HCT116 (cell line): ENCODE measurements at regions not wholly inside any gene's neighbourhood (a gene's known extent, or its start where the extent isn't known, plus 50 kb on each side); places are given as distances from the start of the nearest gene placed in this dataset.

Source experiments
- ATAC-seq: fragments of 200-7000 bp; cut with Tn5 transposase; 2 replicates; pipeline ENCODE4 v1.9.1; 2020; ENCODE audit warnings: mild to moderate bottlenecking, moderate library complexity
- BruUV-seq: library from RNA; stranded (reverse); fragments of 400-500 nt; replicated peaks from 2 replicates; lab custom pipeline; 2021; lab: Mats Ljungman, UMichigan
- CTCF ChIA-PET: fragments of 300-600 bp; sonication (Branson Sonifier 250); formaldehyde crosslinking; loops from one replicate; lab custom pipeline; 2021; ENCODE audit warnings: antibody characterized with exemption; lab: Charles Lee
- POLR2A ChIA-PET: fragments of 300-600, 350-600 bp; sonication (Branson Sonifier 250); formaldehyde crosslinking; loops from one replicate; lab custom pipeline; 2021; ENCODE audit warnings: antibody characterized with exemption; lab: Charles Lee
- RAD21 ChIA-PET, 2 experiments: fragments of 300-600 bp; sonication (Branson Sonifier 250); formaldehyde crosslinking; loops; one replicate each; lab custom pipeline; 2023; ENCODE audit warnings: low total read pairs in 2 of 2; ENCODE audit not compliant: uncharacterized antibody in 2 of 2, unreplicated experiment in 2 of 2, low non-redundant PET in 1 of 2; lab: Charles Lee
- DNase-seq: peaks from one replicate; pipeline ENCODE4 v3.0.0-alpha.2; 2010; ENCODE audit warnings: low read depth, low spot score
- H2AFZ ChIP-seq: fragments of 200-600 bp; shearing (Covaris generic), sonication (generic); 2 replicates; pipeline ENCODE4 v1.6.1; 2017; ENCODE audit warnings: low read depth, mixed run types, mixed read lengths, antibody characterized with exemption, low read length; ENCODE audit not compliant: poor library complexity, severe bottlenecking
- H3K27ac ChIP-seq: 2 replicates; pipeline ENCODE4 v1.5.1; 2012; ENCODE audit warnings: low read depth, low read length
- H3K27me3 ChIP-seq: fragments of 200-600 bp; sonication (generic); 2 replicates; pipeline ENCODE4 v1.6.1; 2016; ENCODE audit warnings: mixed run types, low read length, mixed read lengths; ENCODE audit not compliant: insufficient read depth
- H3K36me3 ChIP-seq, 2 experiments: fragments of 200-500 bp in 1 of 2; fragments of 200-600 bp in 1 of 2; sonication (Bioruptor generic) in 1 of 2; sonication (generic) in 1 of 2; 2 replicates each; pipeline versions ENCODE4 v1.5.1 to v1.6.1; 2014 to 2016; ENCODE audit warnings: low read length in 2 of 2, inconsistent platforms in 1 of 2, mixed read lengths in 1 of 2, mixed run types in 1 of 2; ENCODE audit not compliant: insufficient read depth in 2 of 2, control insufficient read depth in 1 of 2
- H3K4me1 ChIP-seq, 2 experiments: fragments of 200-600 bp in 1 of 2; sonication (generic) in 1 of 2; 2 replicates each; pipeline versions ENCODE4 v1.5.1 to v1.6.1; 2012 to 2017; ENCODE audit warnings: low read length in 2 of 2, inconsistent platforms in 1 of 2, mild to moderate bottlenecking in 1 of 2, mixed read lengths in 1 of 2, mixed run types in 1 of 2, moderate library complexity in 1 of 2; ENCODE audit not compliant: insufficient read depth in 2 of 2, control insufficient read depth in 1 of 2
- H3K4me2 ChIP-seq: fragments of 200-600 bp; sonication (generic); 2 replicates; pipeline ENCODE4 v1.6.1; 2017; ENCODE audit warnings: mixed run types, low read length, mixed read lengths
- H3K4me3 ChIP-seq, 2 experiments: fragments of 200-600 bp in 1 of 2; sonication (generic) in 1 of 2; replicated peaks in 1 of 2; 2 replicates each; pipeline ENCODE4 v1.5.1; 2011 to 2016; ENCODE audit warnings: low read length in 2 of 2, control low read depth in 1 of 2, low read depth in 1 of 2, mild to moderate bottlenecking in 1 of 2, mixed read lengths in 1 of 2, mixed run types in 1 of 2
- H3K79me2 ChIP-seq: fragments of 200-600 bp; sonication (generic); 2 replicates; pipeline ENCODE4 v1.6.1; 2017; ENCODE audit warnings: mild to moderate bottlenecking, mixed run types, low read length, moderate library complexity, mixed read lengths; ENCODE audit not compliant: insufficient read depth
- H3K9ac ChIP-seq: fragments of 200-600 bp; sonication (generic); 2 replicates; pipeline ENCODE4 v1.6.1; 2016; ENCODE audit warnings: low read length, mixed read lengths
- H3K9me2 ChIP-seq: fragments of 200-600 bp; sonication (generic), shearing (Covaris generic); 2 replicates; pipeline ENCODE4 v1.6.1; 2017; ENCODE audit warnings: mixed run types, mild to moderate bottlenecking, moderate library complexity; ENCODE audit not compliant: insufficient read depth
- H3K9me3 ChIP-seq, 2 experiments: fragments of 200-500 bp in 1 of 2; fragments of 200-600 bp in 1 of 2; sonication (Bioruptor generic) in 1 of 2; sonication (generic) in 1 of 2; 2 replicates each; pipeline ENCODE4 v1.6.1; 2014 to 2017; ENCODE audit warnings: low read length in 2 of 2, mixed read lengths in 2 of 2, inconsistent platforms in 1 of 2, low read depth in 1 of 2, mild to moderate bottlenecking in 1 of 2, mixed run types in 1 of 2, moderate library complexity in 1 of 2; ENCODE audit not compliant: control insufficient read depth in 1 of 2, insufficient read depth in 1 of 2
- H4K20me1 ChIP-seq: fragments of 200-600 bp; sonication (generic), shearing (Covaris generic); 2 replicates; pipeline ENCODE4 v1.6.1; 2017; ENCODE audit warnings: mixed run types, mild to moderate bottlenecking, moderate library complexity; ENCODE audit not compliant: insufficient read depth
- CEBPB ChIP-seq: IDR thresholded peaks from 2 replicates; pipeline ENCODE4 v1.6.1; 2012; ENCODE audit warnings: low read depth
- EGR1 ChIP-seq: IDR thresholded peaks from 2 replicates; pipeline ENCODE4 v1.6.1; 2012; ENCODE audit warnings: low read depth
- ELF1 ChIP-seq: IDR thresholded peaks from 2 replicates; pipeline ENCODE4 v1.6.1; 2012; ENCODE audit warnings: low read depth, borderline replicate concordance
- EZH2phosphoT487 ChIP-seq: fragments of 200-600 bp; IDR thresholded peaks from 2 replicates; pipeline ENCODE4 v1.6.1; 2018; ENCODE audit warnings: antibody characterized with exemption, borderline replicate concordance
- FOSL1 ChIP-seq: IDR thresholded peaks from 2 replicates; pipeline ENCODE4 v1.6.1; 2012; ENCODE audit warnings: low read depth
- JUND ChIP-seq: IDR thresholded peaks from 2 replicates; pipeline ENCODE4 v1.6.1; 2012
- POLR2A ChIP-seq: IDR thresholded peaks from 2 replicates; pipeline ENCODE4 v1.7.0; 2011; ENCODE audit warnings: borderline replicate concordance; ENCODE audit not compliant: insufficient read depth, insufficient read length; ENCODE audit errors: extremely low read depth
- POLR2AphosphoS5 ChIP-seq: IDR thresholded peaks from 2 replicates; pipeline ENCODE4 v1.6.1; 2011; ENCODE audit warnings: mild to moderate bottlenecking, low read depth, low read length, moderate library complexity
- RAD21 ChIP-seq: IDR thresholded peaks from 2 replicates; pipeline ENCODE4 v1.6.1; 2012; ENCODE audit warnings: low read depth, mild to moderate bottlenecking
- SP1 ChIP-seq: IDR thresholded peaks from 2 replicates; pipeline ENCODE4 v1.6.1; 2012; ENCODE audit warnings: low read depth
- SRF ChIP-seq: IDR thresholded peaks from 2 replicates; pipeline ENCODE4 v1.6.1; 2012; ENCODE audit warnings: low read depth
- TCF7L2 ChIP-seq: IDR thresholded peaks from 2 replicates; pipeline ENCODE4 v1.7.0; 2011; ENCODE audit warnings: borderline replicate concordance, inconsistent platforms; ENCODE audit not compliant: insufficient read depth, insufficient read length; ENCODE audit errors: extremely low read depth
- YY1 ChIP-seq: IDR thresholded peaks from 2 replicates; pipeline ENCODE4 v1.6.1; 2011; ENCODE audit warnings: low read length, low read depth, moderate library complexity, mild to moderate bottlenecking; ENCODE audit not compliant: insufficient replicate concordance; ENCODE audit errors: extremely low read depth
- ZNF274 ChIP-seq: fragments of 200-500 bp; sonication (Bioruptor generic); IDR thresholded peaks from 2 replicates; pipeline ENCODE4 v1.6.1; 2014; ENCODE audit warnings: mild to moderate bottlenecking, low read depth, low read length, inconsistent platforms
- intact Hi-C: fragments of 100-400 bp; cut with micrococcal nuclease; formaldehyde crosslinking; loops from 2 replicates; pipeline ENCODE4 v1.10.0; 2022
- TF ChIP-seq, protein P1 (sequence below): IDR thresholded peaks from 2 replicates; pipeline ENCODE4 v1.6.1; 2012
- TF ChIP-seq, protein P2 (sequence below): IDR thresholded peaks from 2 replicates; pipeline ENCODE4 v1.6.1; 2012; ENCODE audit warnings: low read depth
- TF ChIP-seq, protein P3 (sequence below): IDR thresholded peaks from 2 replicates; pipeline ENCODE4 v1.6.1; 2011; ENCODE audit warnings: mild to moderate bottlenecking, low read length, moderate library complexity; ENCODE audit not compliant: insufficient replicate concordance; ENCODE audit errors: extremely low read depth
- TF ChIP-seq, protein P4 (sequence below): IDR thresholded peaks from 2 replicates; pipeline ENCODE4 v1.6.1; 2012
- TF ChIP-seq, protein P5 (sequence below), 3 experiments: fragments of 200-600 bp in 1 of 3; sonication (generic) in 1 of 3; IDR thresholded peaks in 2 of 3; conservative IDR thresholded peaks in 1 of 3; 2 replicates each; pipeline ENCODE4 v1.5.1; 2012 to 2017; ENCODE audit warnings: low read depth in 2 of 3, low read length in 2 of 3, antibody characterized with exemption in 1 of 3, borderline replicate concordance in 1 of 3, control low read depth in 1 of 3, mild to moderate bottlenecking in 1 of 3, mixed read lengths in 1 of 3, mixed run types in 1 of 3, moderate library complexity in 1 of 3; ENCODE audit not compliant: insufficient read depth in 1 of 3

DNA sequence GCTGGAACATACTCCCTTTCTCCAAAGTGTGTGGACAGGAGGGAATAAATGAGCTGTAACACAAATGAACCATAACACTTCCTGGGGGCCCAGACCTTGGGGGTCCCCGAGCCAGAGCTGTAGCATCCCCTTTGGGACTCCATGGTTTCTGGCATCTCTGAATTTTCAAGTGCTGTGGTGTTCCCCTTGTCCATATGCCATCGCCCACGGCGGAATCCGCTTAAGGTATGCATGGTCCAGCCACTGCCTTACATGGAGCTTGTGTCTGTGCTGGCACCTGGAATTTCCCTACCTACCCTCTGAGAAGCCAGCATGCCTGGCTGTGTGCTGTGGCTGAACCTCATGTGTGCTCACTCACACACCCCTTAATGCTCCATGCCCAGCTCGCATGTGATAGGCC, 943.6 kb downstream of the SLITRK1 start:
- DNase-seq, result no peak
- Histone ChIP-seq H3K4me1 (no peaks in the 10 kb centered on the region), H3K27ac (no peak overlapping the region), H3K4me2 (no peak overlapping the region), H3K27me3 (no peaks in the 10 kb centered on the region), H3K79me2 (no peaks in the 10 kb centered on the region), H2AFZ (no peak overlapping the region), H3K9me2 (no peaks in the 10 kb centered on the region), H3K36me3 (no peaks in the 10 kb centered on the region), H3K9ac (no peak overlapping the region), H3K4me3 (no peak overlapping the region), H4K20me1 (no peaks in the 10 kb centered on the region), H3K9me3 (no peaks in the 10 kb centered on the region)
- ATAC-seq, result no peak
- TF ChIP-seq, protein P1, sequence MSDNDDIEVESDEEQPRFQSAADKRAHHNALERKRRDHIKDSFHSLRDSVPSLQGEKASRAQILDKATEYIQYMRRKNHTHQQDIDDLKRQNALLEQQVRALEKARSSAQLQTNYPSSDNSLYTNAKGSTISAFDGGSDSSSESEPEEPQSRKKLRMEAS, result no peak
- TF ChIP-seq SP1 (no peak), CEBPB (no peak), YY1 (no peak), RAD21 (no peak), EZH2phosphoT487 (no peak), JUND (no peak), POLR2A (no peak), ZNF274 (no peak), ELF1 (no peak), EGR1 (no peak), SRF (no peak), POLR2AphosphoS5 (no peak), TCF7L2 (no peak), FOSL1 (no peak)
- TF ChIP-seq, protein P2, sequence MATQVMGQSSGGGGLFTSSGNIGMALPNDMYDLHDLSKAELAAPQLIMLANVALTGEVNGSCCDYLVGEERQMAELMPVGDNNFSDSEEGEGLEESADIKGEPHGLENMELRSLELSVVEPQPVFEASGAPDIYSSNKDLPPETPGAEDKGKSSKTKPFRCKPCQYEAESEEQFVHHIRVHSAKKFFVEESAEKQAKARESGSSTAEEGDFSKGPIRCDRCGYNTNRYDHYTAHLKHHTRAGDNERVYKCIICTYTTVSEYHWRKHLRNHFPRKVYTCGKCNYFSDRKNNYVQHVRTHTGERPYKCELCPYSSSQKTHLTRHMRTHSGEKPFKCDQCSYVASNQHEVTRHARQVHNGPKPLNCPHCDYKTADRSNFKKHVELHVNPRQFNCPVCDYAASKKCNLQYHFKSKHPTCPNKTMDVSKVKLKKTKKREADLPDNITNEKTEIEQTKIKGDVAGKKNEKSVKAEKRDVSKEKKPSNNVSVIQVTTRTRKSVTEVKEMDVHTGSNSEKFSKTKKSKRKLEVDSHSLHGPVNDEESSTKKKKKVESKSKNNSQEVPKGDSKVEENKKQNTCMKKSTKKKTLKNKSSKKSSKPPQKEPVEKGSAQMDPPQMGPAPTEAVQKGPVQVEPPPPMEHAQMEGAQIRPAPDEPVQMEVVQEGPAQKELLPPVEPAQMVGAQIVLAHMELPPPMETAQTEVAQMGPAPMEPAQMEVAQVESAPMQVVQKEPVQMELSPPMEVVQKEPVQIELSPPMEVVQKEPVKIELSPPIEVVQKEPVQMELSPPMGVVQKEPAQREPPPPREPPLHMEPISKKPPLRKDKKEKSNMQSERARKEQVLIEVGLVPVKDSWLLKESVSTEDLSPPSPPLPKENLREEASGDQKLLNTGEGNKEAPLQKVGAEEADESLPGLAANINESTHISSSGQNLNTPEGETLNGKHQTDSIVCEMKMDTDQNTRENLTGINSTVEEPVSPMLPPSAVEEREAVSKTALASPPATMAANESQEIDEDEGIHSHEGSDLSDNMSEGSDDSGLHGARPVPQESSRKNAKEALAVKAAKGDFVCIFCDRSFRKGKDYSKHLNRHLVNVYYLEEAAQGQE, result no peak
- TF ChIP-seq, protein P3, sequence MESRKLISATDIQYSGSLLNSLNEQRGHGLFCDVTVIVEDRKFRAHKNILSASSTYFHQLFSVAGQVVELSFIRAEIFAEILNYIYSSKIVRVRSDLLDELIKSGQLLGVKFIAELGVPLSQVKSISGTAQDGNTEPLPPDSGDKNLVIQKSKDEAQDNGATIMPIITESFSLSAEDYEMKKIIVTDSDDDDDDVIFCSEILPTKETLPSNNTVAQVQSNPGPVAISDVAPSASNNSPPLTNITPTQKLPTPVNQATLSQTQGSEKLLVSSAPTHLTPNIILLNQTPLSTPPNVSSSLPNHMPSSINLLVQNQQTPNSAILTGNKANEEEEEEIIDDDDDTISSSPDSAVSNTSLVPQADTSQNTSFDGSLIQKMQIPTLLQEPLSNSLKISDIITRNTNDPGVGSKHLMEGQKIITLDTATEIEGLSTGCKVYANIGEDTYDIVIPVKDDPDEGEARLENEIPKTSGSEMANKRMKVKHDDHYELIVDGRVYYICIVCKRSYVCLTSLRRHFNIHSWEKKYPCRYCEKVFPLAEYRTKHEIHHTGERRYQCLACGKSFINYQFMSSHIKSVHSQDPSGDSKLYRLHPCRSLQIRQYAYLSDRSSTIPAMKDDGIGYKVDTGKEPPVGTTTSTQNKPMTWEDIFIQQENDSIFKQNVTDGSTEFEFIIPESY, result no peak
- TF ChIP-seq, protein P4, sequence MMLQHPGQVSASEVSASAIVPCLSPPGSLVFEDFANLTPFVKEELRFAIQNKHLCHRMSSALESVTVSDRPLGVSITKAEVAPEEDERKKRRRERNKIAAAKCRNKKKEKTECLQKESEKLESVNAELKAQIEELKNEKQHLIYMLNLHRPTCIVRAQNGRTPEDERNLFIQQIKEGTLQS, result no peak
- TF ChIP-seq, protein P5, sequence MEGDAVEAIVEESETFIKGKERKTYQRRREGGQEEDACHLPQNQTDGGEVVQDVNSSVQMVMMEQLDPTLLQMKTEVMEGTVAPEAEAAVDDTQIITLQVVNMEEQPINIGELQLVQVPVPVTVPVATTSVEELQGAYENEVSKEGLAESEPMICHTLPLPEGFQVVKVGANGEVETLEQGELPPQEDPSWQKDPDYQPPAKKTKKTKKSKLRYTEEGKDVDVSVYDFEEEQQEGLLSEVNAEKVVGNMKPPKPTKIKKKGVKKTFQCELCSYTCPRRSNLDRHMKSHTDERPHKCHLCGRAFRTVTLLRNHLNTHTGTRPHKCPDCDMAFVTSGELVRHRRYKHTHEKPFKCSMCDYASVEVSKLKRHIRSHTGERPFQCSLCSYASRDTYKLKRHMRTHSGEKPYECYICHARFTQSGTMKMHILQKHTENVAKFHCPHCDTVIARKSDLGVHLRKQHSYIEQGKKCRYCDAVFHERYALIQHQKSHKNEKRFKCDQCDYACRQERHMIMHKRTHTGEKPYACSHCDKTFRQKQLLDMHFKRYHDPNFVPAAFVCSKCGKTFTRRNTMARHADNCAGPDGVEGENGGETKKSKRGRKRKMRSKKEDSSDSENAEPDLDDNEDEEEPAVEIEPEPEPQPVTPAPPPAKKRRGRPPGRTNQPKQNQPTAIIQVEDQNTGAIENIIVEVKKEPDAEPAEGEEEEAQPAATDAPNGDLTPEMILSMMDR (IDR thresholded peaks at IDR 0.05 in 2 of 3, conservative IDR thresholded peaks at IDR 0.05 in 1 of 3; ENCODE audit: borderline replicate concordance in 1 of 3, insufficient read depth in 1 of 3, low read depth in 2 of 3, low read length in 2 of 3), result no peak
- ChIA-PET POLR2A (no interaction called here), CTCF (no interaction called here), RAD21 (no interaction called here)
- intact Hi-C loops, result no loop called here
- no TSS peak for BruUV-seq
